ENCODE measurements at regions not wholly inside any gene's neighbourhood (a gene's known extent, or its start where the extent isn't known, plus 50 kb on each side); places are given as distances from the start of the nearest gene placed in this dataset.
"Not testable (repeated sequence)": the region's sequence is repeated elsewhere in the genome, so short reads cannot be mapped to it uniquely, and the experiment has no call there.

DNA sequence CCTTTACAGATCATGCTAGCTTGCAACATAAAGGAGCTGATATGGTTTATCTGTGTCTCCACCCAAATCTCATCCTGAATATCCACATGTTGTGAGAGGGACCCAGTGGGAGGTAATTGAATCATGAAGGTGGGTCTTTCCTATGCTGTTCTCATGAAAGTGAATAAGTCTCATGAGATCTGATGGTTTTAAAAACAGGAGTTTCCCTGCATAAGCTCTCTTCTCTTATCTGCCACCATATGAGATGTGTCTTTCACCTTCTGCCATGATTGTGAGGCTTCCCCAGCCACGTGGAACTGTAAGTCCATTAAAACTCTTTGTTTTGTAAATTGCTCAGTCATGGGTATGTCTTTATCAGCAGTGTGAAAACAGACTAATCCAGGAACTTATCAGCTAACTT is 79.2 kb upstream of the PDHA2 start:
- TF ChIP-seq, protein P1, sequence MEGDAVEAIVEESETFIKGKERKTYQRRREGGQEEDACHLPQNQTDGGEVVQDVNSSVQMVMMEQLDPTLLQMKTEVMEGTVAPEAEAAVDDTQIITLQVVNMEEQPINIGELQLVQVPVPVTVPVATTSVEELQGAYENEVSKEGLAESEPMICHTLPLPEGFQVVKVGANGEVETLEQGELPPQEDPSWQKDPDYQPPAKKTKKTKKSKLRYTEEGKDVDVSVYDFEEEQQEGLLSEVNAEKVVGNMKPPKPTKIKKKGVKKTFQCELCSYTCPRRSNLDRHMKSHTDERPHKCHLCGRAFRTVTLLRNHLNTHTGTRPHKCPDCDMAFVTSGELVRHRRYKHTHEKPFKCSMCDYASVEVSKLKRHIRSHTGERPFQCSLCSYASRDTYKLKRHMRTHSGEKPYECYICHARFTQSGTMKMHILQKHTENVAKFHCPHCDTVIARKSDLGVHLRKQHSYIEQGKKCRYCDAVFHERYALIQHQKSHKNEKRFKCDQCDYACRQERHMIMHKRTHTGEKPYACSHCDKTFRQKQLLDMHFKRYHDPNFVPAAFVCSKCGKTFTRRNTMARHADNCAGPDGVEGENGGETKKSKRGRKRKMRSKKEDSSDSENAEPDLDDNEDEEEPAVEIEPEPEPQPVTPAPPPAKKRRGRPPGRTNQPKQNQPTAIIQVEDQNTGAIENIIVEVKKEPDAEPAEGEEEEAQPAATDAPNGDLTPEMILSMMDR (conservative IDR thresholded peaks at IDR 0.05) = not testable (repeated sequence)
- not testable (repeated sequence) for TF ChIP-seq EZH2 (IDR thresholded peaks at IDR 0.05; ENCODE audit: low read depth)
